ENCODE measurements at regions not wholly inside any gene's neighbourhood (a gene's known extent, or its start where the extent isn't known, plus 50 kb on each side); places are given as distances from the start of the nearest gene placed in this dataset.

DNA sequence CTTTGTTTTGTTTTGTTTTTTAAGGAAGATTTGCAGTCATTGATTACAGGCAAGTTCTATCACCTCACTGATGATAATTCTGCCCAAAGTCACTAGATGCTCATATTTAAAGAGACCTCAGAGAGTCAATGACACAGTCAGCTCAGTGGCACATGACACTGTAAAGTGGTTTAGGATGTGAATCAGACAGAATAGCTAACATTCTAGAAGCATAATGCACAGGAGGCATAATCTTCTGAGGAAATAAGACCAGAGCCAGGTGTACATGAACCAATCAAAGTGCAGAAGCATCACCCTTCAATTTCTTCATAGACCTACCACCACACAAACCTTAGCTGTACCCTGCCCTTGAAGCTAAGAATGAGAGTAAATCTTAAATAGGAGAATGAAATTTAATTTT lies 268.5 kb downstream of the BRINP2 start:
- Histone ChIP-seq H3K27me3 (ENCODE audit: insufficient read depth, low read length, poor library complexity, severe bottlenecking) (no peaks in the 10 kb centered on the region), H3K4me3 (ENCODE audit: low read length, poor library complexity, severe bottlenecking) (no peak overlapping the region), H4K20me1 (ENCODE audit: insufficient read depth, low read length, poor library complexity, severe bottlenecking) (no peaks in the 10 kb centered on the region), H3K9me3 (ENCODE audit: insufficient read depth, low read depth, low read length) (no peaks in the 10 kb centered on the region), H3K9me2 (replicated peaks; ENCODE audit: low read depth, low read length) (no peaks in the 10 kb centered on the region), H3F3A (ENCODE audit: low read depth) (no peaks in the 10 kb centered on the region), H3K4me1 (ENCODE audit: insufficient read depth, low read length, poor library complexity, severe bottlenecking) (no peaks in the 10 kb centered on the region), H3K4me2 (ENCODE audit: low read depth, low read length, poor library complexity, severe bottlenecking) (no peak overlapping the region), H3K9ac (ENCODE audit: low read depth, low read length, poor library complexity, severe bottlenecking) (no peak overlapping the region), H3K36me3 (ENCODE audit: insufficient read depth, low read length) (no peaks in the 10 kb centered on the region), H2AFZ (ENCODE audit: low read length) (no peak overlapping the region), H3K79me2 (ENCODE audit: insufficient read depth, low read length) (no peaks in the 10 kb centered on the region)
- no peak for TF ChIP-seq EZH2phosphoT487 (IDR thresholded peaks at IDR 0.05; ENCODE audit: borderline replicate concordance)
- TF ChIP-seq, protein P1, sequence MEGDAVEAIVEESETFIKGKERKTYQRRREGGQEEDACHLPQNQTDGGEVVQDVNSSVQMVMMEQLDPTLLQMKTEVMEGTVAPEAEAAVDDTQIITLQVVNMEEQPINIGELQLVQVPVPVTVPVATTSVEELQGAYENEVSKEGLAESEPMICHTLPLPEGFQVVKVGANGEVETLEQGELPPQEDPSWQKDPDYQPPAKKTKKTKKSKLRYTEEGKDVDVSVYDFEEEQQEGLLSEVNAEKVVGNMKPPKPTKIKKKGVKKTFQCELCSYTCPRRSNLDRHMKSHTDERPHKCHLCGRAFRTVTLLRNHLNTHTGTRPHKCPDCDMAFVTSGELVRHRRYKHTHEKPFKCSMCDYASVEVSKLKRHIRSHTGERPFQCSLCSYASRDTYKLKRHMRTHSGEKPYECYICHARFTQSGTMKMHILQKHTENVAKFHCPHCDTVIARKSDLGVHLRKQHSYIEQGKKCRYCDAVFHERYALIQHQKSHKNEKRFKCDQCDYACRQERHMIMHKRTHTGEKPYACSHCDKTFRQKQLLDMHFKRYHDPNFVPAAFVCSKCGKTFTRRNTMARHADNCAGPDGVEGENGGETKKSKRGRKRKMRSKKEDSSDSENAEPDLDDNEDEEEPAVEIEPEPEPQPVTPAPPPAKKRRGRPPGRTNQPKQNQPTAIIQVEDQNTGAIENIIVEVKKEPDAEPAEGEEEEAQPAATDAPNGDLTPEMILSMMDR (conservative IDR thresholded peaks at IDR 0.05; ENCODE audit: low read length): no peak

DNA sequence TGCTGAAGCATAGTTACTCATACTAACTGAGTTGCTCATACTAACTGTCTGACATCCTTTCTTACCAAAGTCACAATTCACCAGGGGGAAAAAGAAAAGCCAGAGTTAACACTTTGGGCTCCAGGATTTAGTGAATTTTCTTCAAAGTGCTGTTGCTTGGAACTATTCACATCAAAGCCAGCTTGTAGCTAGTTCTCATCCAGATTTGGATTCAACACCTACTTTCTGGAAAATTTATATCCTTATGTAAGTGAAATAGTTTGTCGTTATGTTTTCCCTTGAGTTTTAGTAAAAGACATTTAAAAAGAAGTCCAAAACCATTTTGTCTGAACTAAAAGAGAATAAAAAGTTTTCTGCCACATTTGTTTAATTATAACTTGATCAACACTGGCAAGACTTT lies 264.6 kb downstream of the BRINP2 start:
- H3K4me3 ChIP-seq (ENCODE audit: low read length, poor library complexity, severe bottlenecking): no peak overlapping the region
- no peaks in the 10 kb centered on the region for H4K20me1 ChIP-seq (ENCODE audit: insufficient read depth, low read length, poor library complexity, severe bottlenecking)
- no peak for TF ChIP-seq EZH2phosphoT487 (IDR thresholded peaks at IDR 0.05; ENCODE audit: borderline replicate concordance)
- TF ChIP-seq, protein P1 (conservative IDR thresholded peaks at IDR 0.05; ENCODE audit: low read length): no peak
- H3K9me2 ChIP-seq (replicated peaks; ENCODE audit: low read depth, low read length): no peaks in the 10 kb centered on the region
- H3K4me1 ChIP-seq (ENCODE audit: insufficient read depth, low read length, poor library complexity, severe bottlenecking): no peaks in the 10 kb centered on the region
- H2AFZ ChIP-seq (ENCODE audit: low read length): no peak overlapping the region
- H3K4me2 ChIP-seq (ENCODE audit: low read depth, low read length, poor library complexity, severe bottlenecking): no peak overlapping the region
- H3K9me3 ChIP-seq (ENCODE audit: insufficient read depth, low read depth, low read length): no peaks in the 10 kb centered on the region
- H3K36me3 ChIP-seq (ENCODE audit: insufficient read depth, low read length): no peaks in the 10 kb centered on the region
- H3K79me2 ChIP-seq (ENCODE audit: insufficient read depth, low read length): no peaks in the 10 kb centered on the region
- H3K27me3 ChIP-seq (ENCODE audit: insufficient read depth, low read length, poor library complexity, severe bottlenecking): no peaks in the 10 kb centered on the region
- H3K9ac ChIP-seq (ENCODE audit: low read depth, low read length, poor library complexity, severe bottlenecking): no peak overlapping the region
- H3F3A ChIP-seq (ENCODE audit: low read depth): no peaks in the 10 kb centered on the region

DNA sequence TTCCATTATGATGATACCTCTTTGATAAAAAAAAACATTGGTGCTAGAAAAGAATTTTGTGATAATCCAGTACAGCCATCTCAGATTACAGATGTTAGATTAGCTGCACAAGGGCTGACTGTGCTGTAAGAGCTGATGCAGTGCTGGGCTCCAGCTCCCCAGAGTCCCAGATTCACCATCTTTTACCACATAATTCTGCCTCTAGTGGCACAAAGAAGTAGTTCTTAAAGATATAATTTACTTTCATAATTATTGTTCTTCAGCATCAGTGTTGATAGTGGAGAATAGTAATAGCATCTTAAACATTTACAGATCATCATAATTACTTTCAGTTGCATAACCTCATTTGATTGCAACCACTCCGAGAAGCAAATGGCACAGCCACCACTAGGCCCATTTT lies 262.1 kb downstream of the BRINP2 start:
- no peak for TF ChIP-seq EZH2phosphoT487 (IDR thresholded peaks at IDR 0.05; ENCODE audit: borderline replicate concordance)
- TF ChIP-seq, protein P1 (conservative IDR thresholded peaks at IDR 0.05; ENCODE audit: low read length): peak; percentile 19; the same call in 1 of the 2 replicates
- Histone ChIP-seq H3K4me2 (ENCODE audit: low read depth, low read length, poor library complexity, severe bottlenecking) (no peak overlapping the region), H3K36me3 (ENCODE audit: insufficient read depth, low read length) (no peaks in the 10 kb centered on the region), H3K9me2 (replicated peaks; ENCODE audit: low read depth, low read length) (no peaks in the 10 kb centered on the region), H3K4me1 (ENCODE audit: insufficient read depth, low read length, poor library complexity, severe bottlenecking) (no peaks in the 10 kb centered on the region), H3F3A (ENCODE audit: low read depth) (no peaks in the 10 kb centered on the region), H3K4me3 (ENCODE audit: low read length, poor library complexity, severe bottlenecking) (no peak overlapping the region), H3K9ac (ENCODE audit: low read depth, low read length, poor library complexity, severe bottlenecking) (no peak overlapping the region), H3K27me3 (ENCODE audit: insufficient read depth, low read length, poor library complexity, severe bottlenecking) (no peaks in the 10 kb centered on the region), H3K79me2 (ENCODE audit: insufficient read depth, low read length) (no peaks in the 10 kb centered on the region), H2AFZ (ENCODE audit: low read length) (no peak overlapping the region), H3K9me3 (ENCODE audit: insufficient read depth, low read depth, low read length) (no peaks in the 10 kb centered on the region), H4K20me1 (ENCODE audit: insufficient read depth, low read length, poor library complexity, severe bottlenecking) (no peaks in the 10 kb centered on the region)
